ENCODE measurements at regions not wholly inside any gene's neighbourhood (a gene's known extent, or its start where the extent isn't known, plus 50 kb on each side); places are given as distances from the start of the nearest gene placed in this dataset.

DNA sequence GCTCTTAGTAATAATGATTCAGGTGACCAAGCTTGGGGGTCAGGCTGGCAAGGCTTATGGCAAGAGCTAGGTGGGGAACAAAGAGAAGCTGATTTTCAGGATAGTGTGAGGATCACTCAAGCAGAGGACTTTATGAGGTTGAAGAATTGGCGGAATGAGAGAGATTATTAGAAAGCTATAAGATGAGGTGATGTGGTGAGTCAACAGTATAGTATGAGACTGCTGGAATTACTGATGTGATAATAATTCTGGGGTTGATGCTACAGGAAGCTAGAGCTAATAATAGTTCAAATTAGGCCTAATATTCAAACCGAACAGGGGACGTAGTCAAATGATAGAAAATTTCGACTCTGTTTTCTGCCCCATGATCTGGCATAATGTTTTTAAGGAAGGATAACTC is 2115.3 kb upstream of the PIK3C3 start:
- Histone ChIP-seq H3K27ac (ENCODE audit: low read length) (no peak overlapping the region), H3K9me3 (ENCODE audit: control insufficient read depth, insufficient read depth, low read length) (no peaks in the 10 kb centered on the region), H3K4me1 (ENCODE audit: control insufficient read depth, insufficient read depth, low read length) (peaks cover 5% of the 10 kb centered on the region), H3K36me3 (ENCODE audit: control insufficient read depth, insufficient read depth, low read length) (no peaks in the 10 kb centered on the region), H3K27me3 (ENCODE audit: control insufficient read depth, insufficient read depth, low read length) (no peaks in the 10 kb centered on the region), H3K4me3 (ENCODE audit: low read length) (no peak overlapping the region)
- intact Hi-C loops (cut with micrococcal nuclease) = no loop called here
- ATAC-seq = no peak
- Mint-ChIP-seq H3K4me3 (no peak overlapping the region), H3K9me3 (peaks cover 9 to 10% of the 10 kb centered on the region in 2 donors), H3K4me1 (no peaks in the 10 kb centered on the region), H3K27ac (no peak overlapping the region), H3K36me3 (no peaks in the 10 kb centered on the region), H3K27me3 (ENCODE audit: low read depth in 2 of 2) (peaks cover 0 to 3% of the 10 kb centered on the region in 2 donors)
- DNase-seq = no peak
- TF ChIP-seq, protein P1, sequence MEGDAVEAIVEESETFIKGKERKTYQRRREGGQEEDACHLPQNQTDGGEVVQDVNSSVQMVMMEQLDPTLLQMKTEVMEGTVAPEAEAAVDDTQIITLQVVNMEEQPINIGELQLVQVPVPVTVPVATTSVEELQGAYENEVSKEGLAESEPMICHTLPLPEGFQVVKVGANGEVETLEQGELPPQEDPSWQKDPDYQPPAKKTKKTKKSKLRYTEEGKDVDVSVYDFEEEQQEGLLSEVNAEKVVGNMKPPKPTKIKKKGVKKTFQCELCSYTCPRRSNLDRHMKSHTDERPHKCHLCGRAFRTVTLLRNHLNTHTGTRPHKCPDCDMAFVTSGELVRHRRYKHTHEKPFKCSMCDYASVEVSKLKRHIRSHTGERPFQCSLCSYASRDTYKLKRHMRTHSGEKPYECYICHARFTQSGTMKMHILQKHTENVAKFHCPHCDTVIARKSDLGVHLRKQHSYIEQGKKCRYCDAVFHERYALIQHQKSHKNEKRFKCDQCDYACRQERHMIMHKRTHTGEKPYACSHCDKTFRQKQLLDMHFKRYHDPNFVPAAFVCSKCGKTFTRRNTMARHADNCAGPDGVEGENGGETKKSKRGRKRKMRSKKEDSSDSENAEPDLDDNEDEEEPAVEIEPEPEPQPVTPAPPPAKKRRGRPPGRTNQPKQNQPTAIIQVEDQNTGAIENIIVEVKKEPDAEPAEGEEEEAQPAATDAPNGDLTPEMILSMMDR (IDR thresholded peaks at IDR 0.05) = no peak
- 93% methylated on average over 4 of the region's 4 CpGs for WGBS (ENCODE audit: insufficient coverage)

DNA sequence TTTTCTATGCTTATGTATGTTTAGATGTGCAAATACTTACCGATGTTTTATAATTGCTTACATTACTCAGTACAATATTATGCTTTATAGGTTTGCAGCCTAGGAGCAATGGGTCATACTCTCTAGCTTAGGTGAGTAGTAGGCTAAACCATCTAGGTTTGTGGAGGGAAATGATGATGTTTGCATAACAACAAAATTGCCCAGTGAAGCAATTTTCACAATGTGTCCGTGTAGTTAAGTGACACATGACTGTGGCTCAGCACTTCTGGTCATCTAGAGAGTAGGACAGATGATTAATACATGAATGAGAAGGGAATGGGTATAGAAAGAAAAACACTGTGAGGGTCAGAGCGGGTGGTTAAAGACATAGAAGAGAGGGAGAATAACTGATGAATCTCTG is 2116.2 kb upstream of the PIK3C3 start:
- DNase-seq (no peak), ATAC-seq (no peak)
- TF ChIP-seq, protein P1 (IDR thresholded peaks at IDR 0.05) = no peak
- Histone ChIP-seq H3K4me3 (ENCODE audit: low read length) (no peak overlapping the region), H3K27me3 (ENCODE audit: control insufficient read depth, insufficient read depth, low read length) (no peaks in the 10 kb centered on the region), H3K9me3 (ENCODE audit: control insufficient read depth, insufficient read depth, low read length) (no peaks in the 10 kb centered on the region), H3K27ac (ENCODE audit: low read length) (no peak overlapping the region), H3K4me1 (ENCODE audit: control insufficient read depth, insufficient read depth, low read length) (peaks cover 5% of the 10 kb centered on the region), H3K36me3 (ENCODE audit: control insufficient read depth, insufficient read depth, low read length) (no peaks in the 10 kb centered on the region)
- H3K27me3 Mint-ChIP-seq (ENCODE audit: low read depth in 2 of 2) = peaks cover 0 to 3% of the 10 kb centered on the region in 2 donors
- H3K4me1 Mint-ChIP-seq = no peaks in the 10 kb centered on the region
- no peaks in the 10 kb centered on the region for H3K36me3 Mint-ChIP-seq
- H3K27ac Mint-ChIP-seq = no peak overlapping the region
- WGBS (ENCODE audit: insufficient coverage) = 90% methylated on average over 2 of the region's 3 CpGs
- H3K4me3 Mint-ChIP-seq = no peak overlapping the region
- H3K9me3 Mint-ChIP-seq = peaks cover 9 to 10% of the 10 kb centered on the region in 2 donors
- intact Hi-C loops (cut with micrococcal nuclease) = no loop called here

DNA sequence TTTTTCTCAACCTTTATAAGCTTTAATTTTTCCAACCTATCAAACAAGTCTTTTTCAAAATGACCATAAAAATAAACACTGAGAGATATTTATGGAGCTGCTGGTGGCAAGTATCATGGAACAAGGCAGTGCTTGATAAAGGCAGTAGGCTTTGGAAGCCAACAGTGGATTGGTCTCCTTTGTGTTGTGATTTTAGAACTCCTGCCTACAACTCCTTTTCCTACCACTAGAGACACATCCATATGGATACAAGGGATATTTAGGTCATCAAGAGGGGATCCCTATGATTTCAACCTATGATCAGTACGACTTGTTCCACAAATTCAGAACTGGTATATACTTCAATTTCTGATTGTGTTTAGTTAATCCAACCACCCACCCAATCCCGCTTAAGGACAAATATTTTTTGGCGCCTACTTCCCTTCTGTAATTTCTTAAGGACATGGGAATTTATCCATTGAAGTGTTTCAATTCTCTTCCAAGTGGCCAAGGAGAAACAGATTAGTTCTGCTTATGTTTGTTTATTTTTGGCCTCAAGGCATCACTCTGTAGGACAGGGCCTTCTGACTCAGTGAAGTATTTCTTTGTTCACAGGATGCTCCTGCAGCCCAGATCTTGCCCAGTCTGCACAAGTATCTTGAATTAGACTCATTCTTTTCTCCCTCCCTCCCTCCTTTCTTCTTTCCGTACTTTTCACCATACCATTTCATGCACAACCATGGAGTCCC is 2119.6 kb upstream of the PIK3C3 start:
- TF ChIP-seq, protein P1 (IDR thresholded peaks at IDR 0.05) = no peak
- Mint-ChIP-seq H3K27me3 (ENCODE audit: low read depth in 2 of 2) (no peaks in the 10 kb centered on the region), H3K4me3 (no peak overlapping the region), H3K27ac (no peak overlapping the region), H3K4me1 (no peaks in the 10 kb centered on the region), H3K36me3 (no peaks in the 10 kb centered on the region), H3K9me3 (peaks cover 10 to 12% of the 10 kb centered on the region in 2 donors)
- Histone ChIP-seq H3K27me3 (ENCODE audit: control insufficient read depth, insufficient read depth, low read length) (no peaks in the 10 kb centered on the region), H3K9me3 (ENCODE audit: control insufficient read depth, insufficient read depth, low read length) (no peaks in the 10 kb centered on the region), H3K4me1 (ENCODE audit: control insufficient read depth, insufficient read depth, low read length) (no peaks in the 10 kb centered on the region), H3K4me3 (ENCODE audit: low read length) (no peak overlapping the region), H3K36me3 (ENCODE audit: control insufficient read depth, insufficient read depth, low read length) (no peaks in the 10 kb centered on the region), H3K27ac (ENCODE audit: low read length) (no peak overlapping the region)
- DNase-seq (no peak), ATAC-seq (no peak)
- WGBS (ENCODE audit: insufficient coverage) = 85% methylated on average over 4 of the region's 4 CpGs
- intact Hi-C loops (cut with micrococcal nuclease) = no loop called here

DNA sequence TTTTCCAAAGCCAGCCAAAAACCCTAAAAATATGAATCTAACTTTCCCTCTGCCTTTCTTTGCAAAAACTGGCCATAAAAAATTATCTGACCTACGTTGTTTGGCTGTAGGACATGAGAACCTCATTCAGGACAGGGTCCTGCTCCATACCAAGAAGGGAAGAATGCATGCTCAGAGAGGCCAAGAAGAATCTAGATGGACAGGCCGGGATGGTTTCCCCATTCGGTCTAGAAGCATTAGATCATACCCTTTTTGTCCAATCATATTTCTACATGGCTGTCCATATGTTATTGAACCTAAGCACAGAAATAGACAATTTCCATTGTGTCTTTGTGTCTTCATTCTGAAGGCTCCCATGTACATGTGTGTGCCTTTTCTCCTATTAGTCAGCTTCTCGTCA is 2120.4 kb upstream of the PIK3C3 start:
- Histone ChIP-seq H3K27ac (ENCODE audit: low read length) (no peak overlapping the region), H3K4me3 (ENCODE audit: low read length) (no peak overlapping the region), H3K4me1 (ENCODE audit: control insufficient read depth, insufficient read depth, low read length) (no peaks in the 10 kb centered on the region), H3K36me3 (ENCODE audit: control insufficient read depth, insufficient read depth, low read length) (no peaks in the 10 kb centered on the region), H3K27me3 (ENCODE audit: control insufficient read depth, insufficient read depth, low read length) (no peaks in the 10 kb centered on the region), H3K9me3 (ENCODE audit: control insufficient read depth, insufficient read depth, low read length) (no peaks in the 10 kb centered on the region)
- H3K27ac Mint-ChIP-seq = no peak overlapping the region
- DNase-seq = no peak
- TF ChIP-seq, protein P1 (IDR thresholded peaks at IDR 0.05) = no peak
- ATAC-seq = no peak
- 87% methylated on average over 4 of the region's 4 CpGs for WGBS (ENCODE audit: insufficient coverage)
- H3K4me1 Mint-ChIP-seq = no peaks in the 10 kb centered on the region
- H3K27me3 Mint-ChIP-seq (ENCODE audit: low read depth in 2 of 2) = no peaks in the 10 kb centered on the region
- peaks cover 15 to 16% of the 10 kb centered on the region in 2 donors for H3K9me3 Mint-ChIP-seq
- H3K36me3 Mint-ChIP-seq = no peaks in the 10 kb centered on the region
- no peak overlapping the region for H3K4me3 Mint-ChIP-seq
- intact Hi-C loops (cut with micrococcal nuclease) = no loop called here
